GM12874 (cell line): ENCODE measurements at regions not wholly inside any gene's neighbourhood (a gene's known extent, or its start where the extent isn't known, plus 50 kb on each side); places are given as distances from the start of the nearest gene placed in this dataset.

Experiments
- TF ChIP-seq, protein P1 (sequence below): IDR thresholded peaks from 2 replicates; pipeline ENCODE4 v1.5.1; 2011; ENCODE audit warnings: low read depth, mild to moderate bottlenecking, control low read depth, low read length, moderate library complexity; ENCODE audit not compliant: insufficient read depth

DNA sequence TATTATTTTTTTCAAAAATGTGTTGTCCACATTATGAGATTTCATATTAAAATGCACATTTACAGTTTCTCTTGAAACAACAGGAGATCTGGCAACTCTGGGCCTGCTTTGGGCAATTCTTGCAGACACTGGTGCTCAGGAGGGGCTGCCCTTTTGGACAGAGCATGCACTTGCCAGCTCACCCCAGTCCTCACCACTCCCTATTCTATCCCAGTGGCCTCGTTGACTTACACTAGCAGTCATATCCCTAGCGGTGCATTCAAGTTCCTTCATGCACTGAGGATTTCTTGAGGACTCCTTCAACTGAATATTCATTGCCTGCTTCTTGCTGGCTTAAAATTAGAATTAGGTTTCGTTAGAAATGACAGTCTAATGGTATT lies 87.9 kb upstream of the FHL2 start:
- TF ChIP-seq, protein P1, sequence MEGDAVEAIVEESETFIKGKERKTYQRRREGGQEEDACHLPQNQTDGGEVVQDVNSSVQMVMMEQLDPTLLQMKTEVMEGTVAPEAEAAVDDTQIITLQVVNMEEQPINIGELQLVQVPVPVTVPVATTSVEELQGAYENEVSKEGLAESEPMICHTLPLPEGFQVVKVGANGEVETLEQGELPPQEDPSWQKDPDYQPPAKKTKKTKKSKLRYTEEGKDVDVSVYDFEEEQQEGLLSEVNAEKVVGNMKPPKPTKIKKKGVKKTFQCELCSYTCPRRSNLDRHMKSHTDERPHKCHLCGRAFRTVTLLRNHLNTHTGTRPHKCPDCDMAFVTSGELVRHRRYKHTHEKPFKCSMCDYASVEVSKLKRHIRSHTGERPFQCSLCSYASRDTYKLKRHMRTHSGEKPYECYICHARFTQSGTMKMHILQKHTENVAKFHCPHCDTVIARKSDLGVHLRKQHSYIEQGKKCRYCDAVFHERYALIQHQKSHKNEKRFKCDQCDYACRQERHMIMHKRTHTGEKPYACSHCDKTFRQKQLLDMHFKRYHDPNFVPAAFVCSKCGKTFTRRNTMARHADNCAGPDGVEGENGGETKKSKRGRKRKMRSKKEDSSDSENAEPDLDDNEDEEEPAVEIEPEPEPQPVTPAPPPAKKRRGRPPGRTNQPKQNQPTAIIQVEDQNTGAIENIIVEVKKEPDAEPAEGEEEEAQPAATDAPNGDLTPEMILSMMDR: no peak

DNA sequence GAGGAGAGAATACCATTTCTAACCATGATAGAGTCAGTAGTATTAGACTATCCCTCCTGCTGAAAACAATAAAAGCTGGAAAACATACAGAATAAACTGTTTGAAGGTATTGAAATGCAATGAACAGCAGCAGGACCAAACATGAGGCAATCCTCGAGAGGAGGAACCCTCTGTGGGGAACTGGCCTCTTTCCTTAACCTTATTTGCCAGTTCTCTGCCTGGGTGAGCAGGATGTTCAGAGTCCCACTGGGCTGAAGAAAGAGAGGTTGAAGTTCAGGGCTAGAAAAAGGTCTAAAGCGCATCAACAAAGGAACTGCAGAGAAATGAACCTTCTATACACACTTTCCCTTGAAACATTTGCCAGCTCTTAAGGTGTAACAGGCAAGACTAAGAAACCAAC lies 79.8 kb upstream of the FHL2 start:
- TF ChIP-seq, protein P1: no peak

DNA sequence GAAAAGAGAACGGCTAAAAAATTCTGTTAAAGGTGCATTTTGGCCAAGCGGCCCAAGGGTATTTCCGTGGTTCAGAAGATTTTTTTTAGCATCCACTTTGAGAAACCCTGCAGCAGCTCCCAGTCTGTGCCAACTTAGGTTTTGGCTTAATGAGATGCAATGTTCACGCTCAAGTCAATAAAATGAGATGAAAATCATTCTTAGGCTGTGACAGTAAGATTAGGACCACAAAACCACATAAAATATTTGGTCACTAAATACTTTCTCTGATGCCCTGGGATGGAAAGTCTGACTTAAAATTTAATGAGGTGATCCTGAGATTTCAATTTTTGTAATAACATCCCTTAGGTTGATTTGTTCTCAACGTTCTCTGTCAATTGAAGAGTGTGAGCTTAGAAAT lies 74.2 kb upstream of the FHL2 start:
- TF ChIP-seq, protein P1: no peak

DNA sequence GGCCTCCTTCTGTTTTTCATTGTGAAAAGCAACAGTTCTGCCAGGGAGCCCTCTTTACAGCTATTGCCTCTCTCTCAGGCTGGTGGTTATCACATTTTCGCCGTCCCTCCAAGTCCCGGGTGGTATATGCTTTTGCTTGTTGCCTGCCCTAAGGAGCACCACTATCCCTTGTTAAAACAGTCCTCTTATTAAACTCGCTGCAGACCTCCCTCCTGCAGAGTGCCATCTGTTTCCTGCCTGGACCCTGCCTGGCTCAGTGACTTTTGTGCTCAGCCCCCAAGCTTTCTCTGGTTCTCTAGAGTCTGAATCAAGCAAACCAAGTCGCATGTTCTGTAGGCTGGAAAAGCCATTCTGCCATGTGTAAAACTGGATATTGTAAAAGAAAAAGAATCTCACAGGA lies 72.1 kb upstream of the FHL2 start:
- TF ChIP-seq, protein P1: no peak

DNA sequence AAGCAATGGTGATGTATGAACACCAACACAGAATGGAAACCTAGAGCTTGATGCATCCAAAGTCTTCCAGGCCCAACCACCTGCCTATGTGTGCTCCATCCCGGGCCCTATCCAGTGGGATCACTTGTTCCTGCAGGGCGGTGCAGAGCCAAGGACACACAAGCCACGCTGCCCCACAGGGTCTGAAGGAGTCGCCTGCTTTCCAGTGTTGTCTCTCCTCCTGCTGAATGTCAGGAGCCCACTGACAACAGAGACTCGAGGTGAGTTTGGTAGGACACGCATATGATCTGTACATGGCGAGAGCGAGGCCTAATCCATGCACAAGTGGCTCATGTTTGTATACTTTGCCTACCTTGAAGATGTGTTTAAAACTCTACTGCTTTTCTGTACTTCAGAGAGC lies 70.9 kb upstream of the FHL2 start:
- TF ChIP-seq, protein P1: no peak

DNA sequence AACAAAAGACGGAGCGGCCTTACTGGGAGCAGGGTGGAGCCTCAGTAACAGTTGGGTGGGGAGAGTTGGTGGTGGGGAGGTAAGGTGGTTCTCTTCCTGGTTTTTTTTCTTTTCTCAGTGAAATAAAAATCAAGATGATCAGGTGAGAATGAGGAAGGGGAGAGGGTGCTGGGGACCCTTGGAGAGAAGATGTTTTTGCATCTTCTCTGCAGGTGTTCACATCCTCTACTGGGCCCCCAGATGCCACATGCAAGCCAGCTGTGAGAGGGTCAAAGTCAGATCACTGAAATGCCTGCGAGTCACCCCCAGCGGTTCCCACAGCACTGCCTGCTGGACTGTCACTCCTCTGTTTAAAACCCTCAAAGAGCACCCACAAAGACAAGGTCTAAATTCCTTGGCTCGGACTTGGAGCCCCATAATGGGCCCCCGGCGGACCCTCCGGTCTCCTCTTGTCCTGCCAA lies 69.8 kb upstream of the FHL2 start:
- TF ChIP-seq, protein P1: no peak

DNA sequence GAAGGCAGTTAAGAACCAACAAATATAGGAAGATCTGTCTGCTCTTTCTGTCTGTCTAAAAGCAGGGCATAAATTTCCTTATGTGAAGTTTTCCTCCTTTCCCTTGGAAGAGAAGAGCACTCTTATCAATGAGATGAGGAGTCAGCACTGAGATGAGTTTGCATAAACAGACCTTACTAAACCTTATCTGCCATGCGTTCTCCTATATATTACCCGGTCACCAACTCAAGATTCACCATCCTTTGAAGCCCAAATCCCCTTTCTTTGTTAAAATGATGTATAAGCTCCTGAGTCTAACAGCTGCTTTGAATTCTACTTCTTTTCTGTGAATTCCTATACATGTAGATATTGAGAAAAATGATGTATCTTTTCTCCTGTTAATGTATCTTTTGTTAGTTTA lies 65.5 kb upstream of the FHL2 start:
- TF ChIP-seq, protein P1: no peak

DNA sequence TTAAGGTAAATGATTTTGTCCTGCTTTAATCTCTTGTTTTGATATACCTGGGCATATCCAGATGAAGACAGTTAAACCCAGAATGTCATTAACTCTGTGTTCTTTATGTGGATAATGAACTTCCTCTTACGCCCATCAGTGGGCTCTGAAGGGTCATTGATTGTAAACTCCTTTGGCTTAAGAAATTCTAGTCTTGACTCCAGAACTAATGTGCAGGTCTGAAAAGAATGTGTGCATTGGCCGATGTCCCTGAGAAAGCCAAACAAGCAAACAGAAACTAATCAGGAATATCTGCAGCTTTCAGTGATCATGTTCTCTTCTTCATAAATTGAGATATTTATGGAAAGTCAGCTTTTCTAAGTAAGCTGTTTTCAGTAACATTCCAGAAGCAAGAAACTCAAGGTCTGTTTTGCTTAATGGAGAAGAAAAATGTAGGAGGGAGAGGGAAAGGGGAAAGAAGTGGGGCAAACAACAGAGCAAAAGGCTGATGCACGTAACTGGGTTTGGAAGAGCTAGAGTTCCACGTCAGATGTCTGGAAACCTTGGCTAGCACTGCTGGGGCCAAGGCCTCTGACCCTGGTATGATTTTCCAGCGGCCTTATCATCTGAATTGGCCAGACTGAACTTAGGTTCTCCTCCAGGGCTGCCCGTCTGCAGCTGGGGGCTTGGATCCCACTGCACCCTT lies 61.3 kb upstream of the FHL2 start:
- TF ChIP-seq, protein P1: no peak
